ENCODE measurements at regions not wholly inside any gene's neighbourhood (a gene's known extent, or its start where the extent isn't known, plus 50 kb on each side); places are given as distances from the start of the nearest gene placed in this dataset.

DNA sequence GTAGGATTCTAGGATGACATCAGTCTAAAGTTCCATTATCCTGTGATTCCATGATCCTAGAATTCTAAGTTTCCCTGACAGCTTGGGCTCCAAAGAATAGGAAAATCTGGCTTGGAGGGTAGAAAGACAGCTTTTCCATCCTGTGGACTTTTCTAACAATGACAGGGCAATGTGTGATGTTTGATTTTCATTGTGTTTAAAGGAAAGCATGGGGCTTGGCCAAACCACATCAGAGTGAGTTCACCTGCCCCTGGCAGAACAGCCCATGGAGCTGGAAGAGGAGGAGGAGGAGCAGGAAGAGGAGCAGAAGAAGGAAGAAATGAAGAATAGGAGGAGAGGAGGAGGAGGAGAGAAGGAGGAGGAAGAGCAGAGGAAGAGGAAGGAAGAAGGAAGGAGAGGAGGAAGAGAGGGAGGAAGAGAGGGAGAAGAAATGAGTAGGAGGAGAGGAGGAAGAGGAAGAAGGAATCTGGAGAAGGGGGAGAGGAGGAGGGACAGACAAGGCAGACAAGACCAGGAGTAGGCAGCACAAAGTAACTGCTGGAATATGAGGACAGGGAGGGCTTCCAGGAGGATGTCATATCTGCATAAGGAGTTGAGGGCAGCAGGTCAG lies 53.1 kb upstream of the WNT11 start:
- Histone ChIP-seq H3K18ac (ENCODE audit: insufficient read length, low read depth, low read length) (no peak overlapping the region), H3K9me3 (ENCODE audit: control insufficient read depth, low read depth, low read length) (no peaks in the 10 kb centered on the region), H3K27ac (ENCODE audit: insufficient read length, low read depth, low read length) (no peak overlapping the region), H4K91ac (ENCODE audit: insufficient read length, low read depth, low read length) (no peak overlapping the region), H2BK12ac (ENCODE audit: insufficient read length, low read depth, low read length) (no peak overlapping the region), H4K20me1 (ENCODE audit: control insufficient read depth, insufficient read depth, insufficient read length) (no peaks in the 10 kb centered on the region), H2BK5ac (ENCODE audit: insufficient read length, low read length) (no peak overlapping the region), H3K4me1 (ENCODE audit: insufficient read depth, low read length) (no peaks in the 10 kb centered on the region), H3K79me1 (ENCODE audit: insufficient read depth, low read depth, low read length, poor library complexity, severe bottlenecking) (no peaks in the 10 kb centered on the region), H3K56ac (ENCODE audit: insufficient read length, low read depth, low read length) (no peak overlapping the region), H3K27me3 (ENCODE audit: insufficient read depth, low read length) (no peaks in the 10 kb centered on the region), H3K4ac (ENCODE audit: low read depth, low read length) (no peak overlapping the region), H3T11ph (ENCODE audit: low read length) (no peak overlapping the region), H2AFZ (ENCODE audit: low read length) (no peak overlapping the region), H4K5ac (ENCODE audit: insufficient read length, low read depth, low read length) (no peak overlapping the region), H3K79me2 (ENCODE audit: insufficient read depth, low read length) (no peaks in the 10 kb centered on the region), H2BK120ac (ENCODE audit: low read depth, low read length, poor library complexity, severe bottlenecking) (no peak overlapping the region), H3K23me2 (ENCODE audit: insufficient read length, low read depth, low read length, poor library complexity, severe bottlenecking) (no peaks in the 10 kb centered on the region), H2BK15ac (ENCODE audit: low read depth, low read length) (no peak overlapping the region), H3K4me2 (ENCODE audit: insufficient read depth, insufficient read length, low read length) (no peak overlapping the region), H3K23ac (ENCODE audit: insufficient read length, low read depth, low read length) (no peak overlapping the region), H4K8ac (replicated peaks; ENCODE audit: insufficient read length, low read depth, low read length) (no peak overlapping the region), H3K9ac (ENCODE audit: extremely low read depth, insufficient read length, low read length) (no peak overlapping the region), H2AK5ac (ENCODE audit: insufficient read length, low read length) (no peak overlapping the region), H3K14ac (ENCODE audit: insufficient read depth, low read length) (no peak overlapping the region), H2BK20ac (ENCODE audit: low read depth, low read length, poor library complexity, severe bottlenecking) (no peak overlapping the region)
- Mint-ChIP-seq H3K27ac (no peak overlapping the region), H3K27me3 (ENCODE audit: low read depth) (peaks cover 15% of the 10 kb centered on the region), H3K36me3 (ENCODE audit: insufficient read depth in 1 of 3, low read depth in 3 of 3) (no peaks in the 10 kb centered on the region), H3K4me1 (peaks cover 8 to 12% of the 10 kb centered on the region in 2 experiments), H3K4me3 (no peak overlapping the region; a peak in 1 of 5 replicates), H3K9me3 (no peaks in the 10 kb centered on the region; a peak in 1 of 5 replicates)
- no peak for TF ChIP-seq CTCF (conservative IDR thresholded peaks at IDR 0.05)
- DNase-seq: no peak

All from H9 (cell line).